T1000 (cell line): ENCODE measurements at regions not wholly inside any gene's neighbourhood (a gene's known extent, or its start where the extent isn't known, plus 50 kb on each side); places are given as distances from the start of the nearest gene placed in this dataset.
"Not testable (repeated sequence)": the region's sequence is repeated elsewhere in the genome, so short reads cannot be mapped to it uniquely, and the experiment has no call there.

Experiments
- DNase-seq: peaks from one replicate; lab custom pipeline; 2025; ENCODE audit warnings: mixed read lengths; lab: John Stamatoyannopoulos, UW

GRCh38 chr12:17695495-17695894 is 394.5 kb downstream of the RERGL start:
- DNase-seq: no peak

GRCh38 chr12:17691369-17691768 is 398.6 kb downstream of the RERGL start:
- DNase-seq: no peak

GRCh38 chr12:17680220-17680619 is 409.8 kb downstream of the RERGL start:
- DNase-seq: no peak

DNA sequence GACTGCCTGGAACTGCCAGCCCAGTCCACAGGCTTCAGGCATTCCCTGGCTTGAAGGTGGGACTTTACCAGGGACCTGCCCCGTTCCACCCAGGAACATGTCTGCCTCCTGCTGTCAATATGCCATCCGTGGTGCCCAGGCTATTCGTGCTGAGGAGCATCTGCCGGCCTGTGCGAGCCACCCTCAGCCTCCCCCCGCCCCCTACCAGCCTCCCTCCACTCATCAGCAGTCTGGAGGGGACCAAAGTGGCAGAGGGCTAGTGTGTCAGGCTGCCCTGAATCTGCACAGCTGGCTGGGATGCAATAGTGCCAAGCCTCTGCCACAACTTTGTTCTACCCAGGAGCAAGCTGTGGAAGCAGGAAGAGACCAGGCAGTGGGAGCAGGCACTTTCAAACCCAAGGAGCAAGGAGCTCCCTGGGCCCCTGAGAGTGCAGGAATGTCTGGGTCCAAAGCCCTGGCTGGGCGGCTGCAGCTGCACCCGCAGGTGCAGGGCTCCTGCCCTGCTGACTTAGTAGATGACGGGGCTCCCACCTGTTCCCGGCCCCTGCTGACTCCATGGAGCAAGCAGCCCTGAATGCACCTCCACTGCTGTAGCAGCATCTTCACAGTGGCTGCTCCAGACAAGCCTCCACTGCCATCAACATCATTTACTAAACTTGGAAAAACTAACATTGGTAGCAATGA is 423.2 kb downstream of the RERGL start:
- DNase-seq: no peak

DNA sequence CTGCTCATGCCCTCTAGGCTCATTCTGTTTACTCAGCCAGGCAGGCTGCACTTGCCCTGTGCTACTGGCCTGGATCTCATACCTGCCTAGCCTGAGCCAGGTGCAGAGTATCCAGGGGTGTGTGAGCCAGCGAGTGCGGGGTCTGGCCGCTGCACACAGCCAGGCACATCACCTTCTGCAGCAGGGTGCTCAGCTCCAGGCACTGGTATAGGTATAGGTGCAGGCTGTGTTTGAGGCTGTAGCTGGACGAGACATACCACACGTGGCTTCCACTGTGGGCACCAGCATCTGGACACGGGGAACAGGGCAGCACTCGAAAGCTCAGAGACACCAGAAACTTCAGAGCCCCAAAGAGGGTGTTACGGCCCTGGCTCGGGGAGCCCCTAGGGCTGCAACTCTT is 424.2 kb downstream of the RERGL start:
- no peak for DNase-seq

DNA sequence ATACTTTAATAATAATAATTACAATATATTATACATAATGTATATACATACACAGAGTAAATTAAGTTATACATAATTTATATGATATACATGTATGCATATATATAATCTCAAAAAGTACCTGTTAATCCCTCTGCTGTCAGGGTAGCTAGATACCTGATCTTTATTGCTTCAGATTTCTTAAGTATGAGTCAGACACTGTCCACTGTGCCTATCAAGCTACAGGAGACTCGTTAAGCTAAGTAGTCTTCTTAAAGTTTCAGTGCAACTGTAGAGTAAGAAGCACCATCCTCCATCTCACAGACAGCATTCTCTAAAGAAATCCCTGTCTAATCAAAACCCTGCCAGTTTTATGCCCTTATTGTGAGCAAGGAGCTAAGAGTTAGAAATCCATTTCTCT is 428.7 kb downstream of the RERGL start:
- DNase-seq: no peak

DNA sequence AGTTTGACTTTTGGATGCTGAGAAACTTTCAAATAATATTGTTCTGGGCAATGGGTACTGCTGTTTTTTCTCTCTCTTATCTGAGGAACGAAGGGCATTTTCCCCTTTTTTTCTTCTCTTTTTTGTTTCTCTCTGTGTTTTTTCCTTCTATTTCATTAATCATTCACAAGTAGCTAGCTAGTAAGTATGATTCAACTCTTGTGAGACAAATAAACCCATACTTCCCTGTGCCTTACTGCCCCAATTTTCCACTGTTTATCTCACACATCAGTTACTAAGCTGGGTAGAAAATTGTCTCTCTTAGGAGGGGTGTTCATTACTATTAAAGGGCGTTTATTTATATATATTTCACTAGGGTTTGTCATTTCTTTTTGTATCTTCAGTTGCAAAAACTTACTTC is 437.6 kb downstream of the RERGL start:
- no peak for DNase-seq

DNA sequence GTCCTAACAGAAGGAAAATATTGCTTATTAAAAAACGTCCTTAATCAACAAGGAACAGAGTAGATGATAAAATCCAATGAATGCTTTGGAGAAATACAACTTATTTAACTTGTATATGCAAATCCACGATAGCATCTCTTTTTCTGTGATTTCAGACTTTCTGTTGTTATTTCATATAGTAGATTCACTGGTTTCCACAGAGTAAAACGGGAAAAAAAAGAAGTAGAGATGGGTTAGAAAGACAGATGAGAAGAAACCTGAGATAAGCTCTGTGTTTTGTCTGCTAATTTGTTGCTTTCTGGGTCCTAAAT is 447.7 kb downstream of the RERGL start:
- DNase-seq: no peak

DNA sequence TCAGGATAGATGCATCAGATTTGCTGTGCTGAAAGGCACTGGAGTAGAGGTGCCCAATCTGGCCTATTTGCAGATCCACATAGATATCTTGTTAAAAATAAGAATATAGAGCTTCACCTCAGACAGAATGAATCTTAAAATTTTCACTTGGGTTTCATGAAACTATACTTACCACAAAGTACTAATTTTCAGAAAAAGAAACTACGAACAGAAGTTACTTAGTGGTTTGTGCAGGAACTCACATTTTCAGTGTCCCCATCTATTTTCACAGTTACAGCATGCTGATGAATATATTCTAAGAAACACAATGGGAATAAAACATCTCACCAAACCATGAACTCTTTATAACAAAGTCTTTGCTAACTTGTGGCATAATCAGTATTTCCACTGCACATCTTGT is 449.4 kb downstream of the RERGL start:
- DNase-seq: no peak

- DNase-seq: no peak
Observed at GRCh38 chr12:17618831-17619230, 471.2 kb downstream of the RERGL start.

DNA sequence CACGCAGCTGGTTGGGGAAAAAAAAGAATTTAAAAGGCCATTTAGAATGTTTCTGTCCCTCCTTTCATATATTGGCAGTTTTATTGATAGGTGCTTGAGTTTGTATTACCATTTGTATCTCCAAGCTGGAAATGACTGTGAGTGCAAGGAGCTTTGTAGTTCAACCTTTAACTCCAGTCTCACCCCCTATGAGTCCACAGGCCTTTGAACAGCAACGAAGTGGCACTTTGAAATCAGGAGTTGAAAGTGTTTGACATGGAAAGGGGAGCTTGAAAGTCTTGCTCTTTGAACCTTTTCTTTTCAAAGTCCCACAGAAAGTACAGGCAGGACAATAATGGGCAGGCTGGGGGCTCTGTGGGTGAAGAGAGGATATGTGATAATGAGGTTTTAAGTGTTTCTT is 480.3 kb downstream of the RERGL start:
- DNase-seq: no peak

DNA sequence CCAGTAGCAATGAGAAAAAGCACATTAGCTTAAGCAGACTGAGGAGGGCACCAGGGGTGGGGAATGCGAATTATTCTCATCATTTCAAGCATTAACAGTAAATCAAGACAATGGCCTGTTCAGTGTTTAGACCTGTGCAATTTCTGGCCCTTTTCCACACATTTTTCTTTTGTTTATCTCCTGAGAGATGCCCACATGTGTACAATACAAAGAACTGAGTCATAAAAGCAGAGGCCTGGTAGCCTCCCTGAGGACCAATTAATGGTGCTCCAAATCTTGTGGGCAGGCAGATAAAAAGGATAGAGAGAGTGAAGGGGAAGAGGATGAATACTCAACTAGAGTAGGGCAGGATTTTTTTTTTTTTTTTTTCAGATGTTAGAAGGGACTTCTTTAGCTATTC is 480.8 kb downstream of the RERGL start:
- DNase-seq: peak; percentile 28

GRCh38 chr12:17595111-17595510 is 494.9 kb downstream of the RERGL start:
- DNase-seq: no peak

- DNase-seq: no peak
Observed at GRCh38 chr12:17593715-17594406, 496.1 kb downstream of the RERGL start.

DNA sequence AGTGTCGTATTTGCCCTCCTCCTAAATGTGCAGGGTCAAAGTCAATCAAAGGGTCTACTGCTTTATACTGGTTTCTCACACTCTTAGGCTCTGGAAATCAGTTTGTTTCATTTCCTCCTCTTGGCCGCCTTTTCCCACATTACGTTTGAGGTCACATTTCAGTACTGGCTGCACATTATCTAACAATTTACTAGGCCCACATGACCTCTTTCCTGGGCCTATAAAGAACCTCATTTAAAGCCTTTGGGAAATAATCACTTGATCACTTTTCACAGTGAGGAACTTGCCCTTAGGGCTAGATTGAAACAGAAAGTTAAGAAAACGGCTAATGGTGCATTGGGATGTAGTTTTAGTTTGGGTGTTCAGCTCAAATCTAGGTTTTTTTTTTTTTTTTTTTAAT is 497.5 kb downstream of the RERGL start:
- DNase-seq: no peak

DNA sequence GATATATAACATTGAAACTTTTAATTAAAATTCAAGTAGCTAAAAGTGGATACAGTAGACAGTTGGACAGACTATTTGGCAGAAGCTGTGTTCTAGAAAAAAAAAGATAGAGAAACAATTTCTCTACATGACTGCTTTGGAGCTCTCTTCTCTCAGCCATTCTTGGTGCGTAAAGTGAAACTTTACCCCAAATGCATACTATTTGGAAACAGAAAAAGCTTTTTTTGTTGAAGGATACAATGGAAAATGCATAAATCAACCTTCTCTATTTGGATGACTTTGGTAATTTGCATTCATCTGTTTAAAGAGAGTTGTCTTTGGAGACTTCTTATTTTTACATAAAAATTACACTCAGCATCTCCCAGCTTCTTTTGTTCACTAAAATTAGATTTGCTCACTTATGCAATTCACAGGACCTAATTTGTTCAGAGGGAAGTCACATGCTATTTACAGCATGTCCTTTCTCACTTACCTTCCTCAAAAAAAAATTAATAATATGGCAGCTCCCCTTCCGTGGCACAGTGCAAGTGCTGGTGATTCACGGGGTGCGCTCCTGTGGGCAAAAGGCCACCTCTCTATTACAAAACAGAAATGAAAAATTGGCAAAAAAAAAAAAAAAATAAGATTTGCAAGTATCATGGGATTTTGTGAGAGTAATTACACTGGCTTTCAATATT is 498.9 kb downstream of the RERGL start:
- DNase-seq: no peak

DNA sequence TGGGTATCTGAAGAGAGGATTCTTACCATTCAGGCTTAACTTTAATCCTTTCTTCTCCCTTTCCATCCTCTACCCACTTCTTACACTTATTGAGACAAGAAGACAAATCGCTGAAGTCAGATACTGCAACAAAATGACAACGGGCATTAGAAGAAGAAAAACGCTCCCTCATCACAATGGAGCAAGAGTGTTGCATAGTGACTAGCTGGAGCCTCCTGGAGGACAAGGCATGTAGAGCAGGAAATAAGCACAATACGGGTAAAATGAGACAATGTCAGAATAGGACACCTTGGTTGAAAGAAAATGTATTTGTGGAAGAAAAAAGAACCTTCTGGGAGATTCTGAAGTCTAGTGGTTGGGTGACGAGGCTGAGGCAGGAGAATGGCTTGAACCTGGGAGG is 501.0 kb downstream of the RERGL start:
- DNase-seq: no peak

DNA sequence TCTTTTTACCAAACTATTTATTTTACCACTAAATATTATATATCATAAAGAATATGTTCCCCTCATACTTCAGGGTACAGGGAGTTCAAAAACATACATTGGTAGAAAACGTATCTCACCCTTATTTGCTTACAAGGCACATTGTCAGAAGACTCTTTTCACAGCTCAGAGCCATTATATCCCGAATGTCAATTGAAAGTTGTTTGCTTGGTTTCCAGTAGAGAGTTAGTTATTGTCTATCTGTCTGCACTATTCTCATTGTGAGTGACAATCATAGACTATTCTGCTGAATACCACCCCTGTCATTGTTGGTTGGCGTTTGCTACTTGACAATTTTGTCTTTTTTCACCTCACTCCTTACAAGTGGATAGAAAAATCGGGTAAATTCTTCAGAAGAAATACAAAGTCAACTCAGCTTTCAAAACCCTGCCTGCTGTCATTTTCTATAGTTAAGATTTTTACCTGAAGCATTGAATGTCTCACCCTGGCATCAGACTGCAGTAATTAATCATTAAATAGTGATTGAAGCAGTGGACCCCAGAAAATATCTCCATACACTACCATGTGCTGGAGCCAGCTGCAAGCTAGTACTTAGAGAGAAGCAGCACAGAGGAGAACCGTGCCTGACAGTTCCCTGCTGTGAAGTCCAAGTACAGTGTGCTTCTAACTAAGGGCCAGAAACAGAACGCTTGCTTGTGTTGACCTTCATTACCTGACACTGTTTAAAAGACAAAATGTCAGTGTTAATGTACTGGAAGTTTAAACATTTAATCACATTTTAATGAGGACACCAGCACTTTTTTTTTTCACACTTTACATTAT is 510.6 kb downstream of the RERGL start:
- no peak for DNase-seq

DNA sequence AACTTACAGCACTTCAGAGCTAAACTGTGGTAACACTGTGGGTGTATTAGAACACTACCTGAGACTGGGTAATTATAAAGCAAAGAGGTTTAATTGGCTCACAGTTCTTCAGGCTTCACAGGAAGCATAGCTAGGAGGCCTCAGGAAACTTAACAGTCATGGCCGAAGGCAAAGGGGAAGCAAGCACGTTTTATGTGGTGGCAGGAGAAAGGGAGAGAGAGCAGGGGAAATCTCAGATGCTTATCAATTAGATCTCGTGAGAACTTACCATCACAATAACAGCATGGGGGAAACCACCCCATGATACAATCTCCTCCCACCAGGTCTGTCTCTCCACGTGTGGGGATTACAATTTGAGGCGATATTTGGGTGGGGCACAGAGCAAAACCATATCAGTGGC is 512.6 kb downstream of the RERGL start:
- DNase-seq: no peak

DNA sequence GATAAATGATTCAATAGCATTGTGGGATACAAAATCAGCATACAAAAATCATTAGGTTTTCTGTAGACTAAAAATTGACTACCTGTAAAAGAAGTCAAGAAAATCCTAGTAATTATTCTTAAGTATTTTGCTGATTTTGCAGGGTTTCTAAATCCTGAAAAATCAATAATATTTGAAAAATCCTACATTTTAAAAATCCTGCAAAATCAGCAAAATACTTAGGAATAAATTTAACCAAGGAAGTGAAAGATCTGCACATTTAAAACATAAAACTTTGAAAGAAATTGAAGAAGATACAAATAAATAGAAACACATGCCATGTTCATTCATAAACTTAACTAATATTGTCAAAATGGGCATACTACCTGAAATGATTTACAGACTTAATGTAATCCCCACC is 517.7 kb downstream of the RERGL start:
- DNase-seq: no peak

DNA sequence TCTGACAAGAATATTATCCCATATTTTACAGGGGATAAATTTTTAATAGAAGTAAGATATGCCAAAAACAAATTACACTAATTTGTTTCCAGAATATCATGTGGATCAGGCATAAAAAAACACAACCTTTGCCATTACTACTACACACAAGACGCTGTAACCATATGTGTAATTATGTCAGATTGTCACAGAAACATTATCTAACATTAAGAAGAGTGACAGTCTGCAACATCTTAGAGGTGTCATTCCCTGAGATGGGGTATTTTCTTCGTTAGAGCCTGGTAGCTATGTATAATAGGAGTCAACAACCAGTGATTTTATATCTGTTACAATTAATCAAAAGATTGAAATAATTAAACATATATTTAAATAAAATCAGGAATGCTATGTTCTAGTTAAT is 518.9 kb downstream of the RERGL start:
- no peak for DNase-seq

DNA sequence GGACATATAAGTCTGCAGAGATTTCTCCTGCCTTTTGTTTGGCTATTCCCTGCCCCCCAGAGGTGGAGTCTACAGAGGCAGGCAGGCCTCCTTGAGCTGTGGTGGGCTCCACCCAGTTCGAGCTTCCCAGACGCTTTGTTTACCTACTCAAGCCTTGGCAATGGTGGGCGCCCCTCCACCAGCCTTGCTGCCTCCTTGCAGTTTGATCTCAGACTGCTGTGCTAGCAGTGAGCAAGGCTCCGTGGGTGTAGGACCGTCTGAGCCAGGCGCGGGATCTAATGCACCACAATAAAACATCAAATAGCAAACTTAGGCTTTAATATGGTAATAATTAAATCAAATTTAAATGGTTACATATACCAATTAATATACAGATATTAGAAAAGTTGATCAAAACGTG is 525.4 kb downstream of the RERGL start:
- DNase-seq: not testable (repeated sequence)

DNA sequence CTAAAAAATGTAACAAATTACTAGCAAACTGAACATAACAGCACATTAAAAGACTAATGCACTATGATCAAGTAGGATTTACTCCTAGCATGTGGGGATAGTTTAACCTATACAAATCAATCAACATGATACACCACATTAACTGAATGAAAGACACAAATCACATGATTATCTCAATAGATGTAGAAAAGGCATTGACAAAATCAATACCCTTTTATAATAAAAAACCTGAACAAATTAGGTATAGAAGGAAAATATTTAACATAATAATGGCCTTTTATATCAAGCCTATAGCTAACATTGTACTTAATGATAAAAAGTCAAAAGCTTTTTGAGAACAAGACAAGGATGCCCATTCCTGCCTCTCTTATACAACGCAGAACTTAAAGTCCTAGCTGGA is 540.0 kb downstream of the RERGL start:
- no peak for DNase-seq
